Lower lobe of right lung (tissue), 2 donors: ENCODE measurements at regions not wholly inside any gene's neighbourhood (a gene's known extent, or its start where the extent isn't known, plus 50 kb on each side); places are given as distances from the start of the nearest gene placed in this dataset.
"Not testable (repeated sequence)": the region's sequence is repeated elsewhere in the genome, so short reads cannot be mapped to it uniquely, and the experiment has no call there.

Source experiments
- ATAC-seq, 2 donors: fragments of 200-7000 bp; cut with Tn5 transposase; one replicate each; pipeline ENCODE4 v1.9.1; 2020 to 2022; ENCODE audit warnings: mild to moderate bottlenecking in 2 of 2, moderate library complexity in 2 of 2
- DNase-seq: peaks from one replicate; pipeline ENCODE4 v3.0.0-alpha.2; 2020
- H3K27ac ChIP-seq: fragments of 200-600 bp; one replicate; pipeline ENCODE4 v1.8.0; 2022
- H3K27me3 ChIP-seq: fragments of 200-600 bp; one replicate; pipeline ENCODE4 v1.8.0; 2022; ENCODE audit warnings: low read depth
- H3K36me3 ChIP-seq: fragments of 200-600 bp; one replicate; pipeline ENCODE4 v1.8.0; 2022; ENCODE audit warnings: mild to moderate bottlenecking
- H3K4me1 ChIP-seq: fragments of 200-600 bp; one replicate; pipeline ENCODE4 v1.8.0; 2022
- H3K4me3 ChIP-seq: fragments of 200-600 bp; one replicate; pipeline ENCODE4 v1.8.0; 2022; ENCODE audit warnings: mild to moderate bottlenecking
- H3K9me3 ChIP-seq: fragments of 200-600 bp; one replicate; pipeline ENCODE4 v1.8.0; 2022
- CTCF ChIP-seq: fragments of 200-600 bp; IDR thresholded peaks from one replicate; pipeline ENCODE4 v1.8.0; 2022; ENCODE audit warnings: antibody characterized with exemption, mild to moderate bottlenecking
- intact Hi-C: fragments of 100-400 bp; cut with DNase I; formaldehyde crosslinking; loops from one replicate; pipeline ENCODE4 v1.11.0; 2022
- donor health status: DM: no; HTN: yes; CAD: no; lungs with severe emphysema.

GRCh38 chr2:242058116-242058680 is 188.7 kb downstream of the RTP5 start:
- peaks cover 7% of the 10 kb centered on the region for H3K9me3 ChIP-seq
- peaks cover 29% of the 10 kb centered on the region for H3K27me3 ChIP-seq
- no peak overlapping the region for H3K27ac ChIP-seq
- no peaks in the 10 kb centered on the region for H3K4me1 ChIP-seq
- TF ChIP-seq CTCF, result no peak
- intact Hi-C loops, result no loop called here
- DNase-seq, result no peak
- no peak overlapping the region for H3K4me3 ChIP-seq
- no peak for ATAC-seq
- H3K36me3 ChIP-seq, result no peaks in the 10 kb centered on the region

- Histone ChIP-seq H3K9me3 (peaks cover 7% of the 10 kb centered on the region), H3K4me1 (no peaks in the 10 kb centered on the region), H3K4me3 (no peak overlapping the region), H3K36me3 (no peaks in the 10 kb centered on the region), H3K27me3 (peaks cover 31% of the 10 kb centered on the region), H3K27ac (no peak overlapping the region)
- ATAC-seq (no peak), DNase-seq (no peak)
- TF ChIP-seq CTCF, result no peak
- intact Hi-C loops, result no loop called here
These were observed 190.0 kb downstream of the RTP5 start for GRCh38 chr2:242059566-242059965.

- intact Hi-C loops, result no loop called here
- DNase-seq (no peak), ATAC-seq (no peak)
- Histone ChIP-seq H3K27ac (no peak overlapping the region), H3K36me3 (no peaks in the 10 kb centered on the region), H3K27me3 (peaks cover 35% of the 10 kb centered on the region), H3K9me3 (peaks cover 7% of the 10 kb centered on the region), H3K4me1 (no peaks in the 10 kb centered on the region), H3K4me3 (no peak overlapping the region)
- TF ChIP-seq CTCF, result no peak
These were observed 190.8 kb downstream of the RTP5 start for GRCh38 chr2:242060212-242060835.

GRCh38 chr2:242061930-242062329 is 192.4 kb downstream of the RTP5 start:
- H3K27ac ChIP-seq, H3K9me3 ChIP-seq, ATAC-seq, H3K4me1 ChIP-seq, DNase-seq, H3K36me3 ChIP-seq, intact Hi-C loops, H3K4me3 ChIP-seq: not testable (repeated sequence)
- peaks cover 22% of the 10 kb centered on the region for H3K27me3 ChIP-seq

GRCh38 chr2:242063436-242063835 is 193.9 kb downstream of the RTP5 start:
- no peak for TF ChIP-seq CTCF
- H3K4me1 ChIP-seq, result no peaks in the 10 kb centered on the region
- H3K36me3 ChIP-seq, result no peaks in the 10 kb centered on the region
- no peak overlapping the region for H3K27ac ChIP-seq
- no peak overlapping the region for H3K4me3 ChIP-seq
- intact Hi-C loops, result no loop called here
- DNase-seq, result no peak
- peaks cover 9% of the 10 kb centered on the region for H3K27me3 ChIP-seq
- peaks cover 7% of the 10 kb centered on the region for H3K9me3 ChIP-seq
- no peak for ATAC-seq

GRCh38 chr2:242063850-242064249 is 194.3 kb downstream of the RTP5 start:
- Histone ChIP-seq H3K9me3 (peaks cover 7% of the 10 kb centered on the region), H3K4me3 (no peak overlapping the region), H3K27ac (no peak overlapping the region), H3K4me1 (no peaks in the 10 kb centered on the region), H3K27me3 (peaks cover 7% of the 10 kb centered on the region), H3K36me3 (no peaks in the 10 kb centered on the region)
- intact Hi-C loops, result no loop called here
- ATAC-seq (peak in 1 of 2 donors; percentile 21), DNase-seq (no peak)
- no peak for TF ChIP-seq CTCF
